SK-N-SH (cell line): ENCODE measurements at regions not wholly inside any gene's neighbourhood (a gene's known extent, or its start where the extent isn't known, plus 50 kb on each side); places are given as distances from the start of the nearest gene placed in this dataset.
"Not testable (repeated sequence)": the region's sequence is repeated elsewhere in the genome, so short reads cannot be mapped to it uniquely, and the experiment has no call there.

Experiments used
- CTCF ChIA-PET: fragments of 300-600, 350-600 bp; formaldehyde crosslinking; extraction: SDS; loops from one replicate; lab custom pipeline; 2021; lab: Yijun Ruan, JAX
- POLR2A ChIA-PET: fragments of 350-600 bp; sonication (Branson Sonifier 250); formaldehyde crosslinking; extraction: SDS; loops from one replicate; lab custom pipeline; 2020; ENCODE audit warnings: antibody characterized with exemption, inconsistent platforms; lab: Yijun Ruan, JAX
- DNase-seq: peaks from one replicate; pipeline ENCODE4 v3.0.0; 2012
- H2AFZ ChIP-seq: fragments of 200-600 bp; sonication (generic); 2 replicates; pipeline ENCODE4 v1.8.1; 2016; ENCODE audit warnings: antibody characterized with exemption, mild to moderate bottlenecking, low read depth
- H3F3A ChIP-seq: fragments of 200-600 bp; sonication (generic); replicated peaks from 2 replicates; pipeline ENCODE3; 2016; ENCODE audit warnings: antibody characterized with exemption, mild to moderate bottlenecking; ENCODE audit not compliant: insufficient read depth
- H3K27ac ChIP-seq, 2 experiments: fragments of 200-500 bp in 1 of 2; fragments of 200-600 bp in 1 of 2; sonication (Bioruptor generic) in 1 of 2; sonication (generic), shearing (Covaris generic) in 1 of 2; 2 replicates each; pipeline versions ENCODE4 v1.5.1 to v1.6.1; 2014 to 2016; ENCODE audit warnings: low read depth in 2 of 2, inconsistent platforms in 1 of 2, low read length in 1 of 2, mild to moderate bottlenecking in 1 of 2, mixed read lengths in 1 of 2
- H3K27me3 ChIP-seq: fragments of 200-600 bp; sonication (generic), shearing (Covaris generic); 2 replicates; pipeline ENCODE4 v1.6.1; 2016; ENCODE audit warnings: mixed run types; ENCODE audit not compliant: insufficient read depth
- H3K36me3 ChIP-seq, 2 experiments: fragments of 200-500 bp in 1 of 2; fragments of 200-600 bp in 1 of 2; sonication (Bioruptor generic) in 1 of 2; sonication (generic) in 1 of 2; replicated peaks in 1 of 2; 2 replicates each; pipeline versions ENCODE3 to v1.5.1; 2014 to 2016; ENCODE audit warnings: low read length in 1 of 2, mild to moderate bottlenecking in 1 of 2; ENCODE audit not compliant: insufficient read depth in 2 of 2, control insufficient read depth in 1 of 2
- H3K4me1 ChIP-seq, 2 experiments: fragments of 200-500 bp in 1 of 2; fragments of 200-600 bp in 1 of 2; sonication (Bioruptor generic) in 1 of 2; sonication (generic), shearing (Covaris generic) in 1 of 2; 2 replicates each; pipeline versions ENCODE4 v1.5.1 to v1.6.1; 2014 to 2016; ENCODE audit warnings: low read depth in 1 of 2, low read length in 1 of 2, mixed run types in 1 of 2; ENCODE audit not compliant: insufficient read depth in 2 of 2, control insufficient read depth in 1 of 2
- H3K4me2 ChIP-seq: fragments of 200-600 bp; sonication (generic), shearing (Covaris generic); 2 replicates; pipeline ENCODE4 v1.6.1; 2017; ENCODE audit warnings: mixed run types
- H3K4me3 ChIP-seq, 2 experiments: fragments of 200-500 bp in 1 of 2; fragments of 200-600 bp in 1 of 2; sonication (Bioruptor generic) in 1 of 2; sonication (generic), shearing (Covaris generic) in 1 of 2; 2 replicates each; pipeline versions ENCODE4 v1.5.1 to v1.8.1; 2014 to 2016; ENCODE audit warnings: low read depth in 2 of 2, inconsistent platforms in 1 of 2, low read length in 1 of 2, mild to moderate bottlenecking in 1 of 2, mixed read lengths in 1 of 2, moderate library complexity in 1 of 2
- H3K79me2 ChIP-seq: fragments of 200-600 bp; sonication (generic); 2 replicates; pipeline ENCODE4 v1.8.1; 2017; ENCODE audit warnings: mild to moderate bottlenecking; ENCODE audit not compliant: insufficient read depth
- H3K9ac ChIP-seq: fragments of 200-600 bp; sonication (generic); 2 replicates; pipeline ENCODE4 v1.6.1; 2017; ENCODE audit warnings: mixed run types
- H3K9me2 ChIP-seq: fragments of 200-600 bp; sonication (generic); 2 replicates; pipeline ENCODE4 v1.6.1; 2017; ENCODE audit warnings: mixed run types
- H3K9me3 ChIP-seq: fragments of 200-600 bp; sonication (generic); 2 replicates; pipeline ENCODE4 v1.6.1; 2017; ENCODE audit warnings: mixed run types, mild to moderate bottlenecking, moderate library complexity
- H4K20me1 ChIP-seq: fragments of 200-600 bp; sonication (generic); 2 replicates; pipeline ENCODE4 v1.6.1; 2017; ENCODE audit warnings: mild to moderate bottlenecking, mixed run types; ENCODE audit not compliant: insufficient read depth
- EP300 ChIP-seq, 2 experiments: IDR thresholded peaks; 2 replicates each; pipeline versions ENCODE4 v1.4.0 to v1.6.1; 2012; ENCODE audit warnings: borderline replicate concordance in 1 of 2, low read depth in 1 of 2, low read length in 1 of 2
- EZH2phosphoT487 ChIP-seq: fragments of 200-600 bp; sonication (generic); IDR thresholded peaks from 2 replicates; pipeline ENCODE4 v1.6.1; 2017; ENCODE audit warnings: low read depth, mixed run types, mild to moderate bottlenecking, antibody characterized with exemption, moderate library complexity, borderline replicate concordance
- FOXM1 ChIP-seq: IDR thresholded peaks from 2 replicates; pipeline ENCODE4 v1.4.0; 2012; ENCODE audit warnings: low read depth, mild to moderate bottlenecking
- MXI1 ChIP-seq: IDR thresholded peaks from 2 replicates; pipeline ENCODE4 v1.6.1; 2012; ENCODE audit warnings: mild to moderate bottlenecking, low read depth, low read length, improper control_type of control experiment
- NRF1 ChIP-seq: IDR thresholded peaks from 2 replicates; pipeline ENCODE4 v1.6.1; 2012; ENCODE audit warnings: low read depth, mild to moderate bottlenecking, low read length
- POLR2AphosphoS5 ChIP-seq: IDR thresholded peaks from 2 replicates; pipeline ENCODE4 v1.6.1; 2012; ENCODE audit warnings: low read depth, low read length
- RFX5 ChIP-seq: IDR thresholded peaks from 2 replicates; pipeline ENCODE4 v1.6.1; 2012; ENCODE audit warnings: mild to moderate bottlenecking, improper control_type of control experiment, low read length
- RXRA ChIP-seq: IDR thresholded peaks from 2 replicates; pipeline ENCODE4 v1.4.0; 2012; ENCODE audit warnings: low read depth, mild to moderate bottlenecking, borderline replicate concordance
- SIN3A ChIP-seq: IDR thresholded peaks from 2 replicates; pipeline ENCODE4 v1.6.1; 2012; ENCODE audit warnings: low read depth, mild to moderate bottlenecking, low read length, moderate library complexity, borderline replicate concordance
- SMC3 ChIP-seq: IDR thresholded peaks from 2 replicates; pipeline ENCODE4 v1.6.1; 2012; ENCODE audit warnings: low read depth, low read length, improper control_type of control experiment
- TCF12 ChIP-seq: IDR thresholded peaks from 2 replicates; pipeline ENCODE4 v1.4.0; 2012
- YY1 ChIP-seq: IDR thresholded peaks from 2 replicates; pipeline ENCODE4 v1.4.0; 2012; ENCODE audit warnings: low read depth, mild to moderate bottlenecking
- WGBS: methylation state at CpG from one replicate; pipeline ENCODE4 v1.1.6; 2017; ENCODE audit warnings: low lambda C conversion rate; 5-methylcytosine and 5-hydroxymethylcytosine counted together
- TF ChIP-seq, protein P1 (sequence below): fragments of 200-600 bp; sonication (generic); IDR thresholded peaks from 2 replicates; pipeline ENCODE4 v1.6.1; 2017; ENCODE audit warnings: antibody characterized with exemption, mild to moderate bottlenecking, moderate library complexity
- TF ChIP-seq, protein P2 (sequence below): fragments of 150-350 bp; IDR thresholded peaks from 2 replicates; pipeline ENCODE4 v1.6.1; 2017; ENCODE audit warnings: antibody characterized with exemption, low read length, low read depth, borderline replicate concordance
- TF ChIP-seq, protein P3 (sequence below): IDR thresholded peaks from 2 replicates; pipeline ENCODE4 v1.6.1; 2012; ENCODE audit warnings: mild to moderate bottlenecking, low read depth, low read length, moderate library complexity

DNA sequence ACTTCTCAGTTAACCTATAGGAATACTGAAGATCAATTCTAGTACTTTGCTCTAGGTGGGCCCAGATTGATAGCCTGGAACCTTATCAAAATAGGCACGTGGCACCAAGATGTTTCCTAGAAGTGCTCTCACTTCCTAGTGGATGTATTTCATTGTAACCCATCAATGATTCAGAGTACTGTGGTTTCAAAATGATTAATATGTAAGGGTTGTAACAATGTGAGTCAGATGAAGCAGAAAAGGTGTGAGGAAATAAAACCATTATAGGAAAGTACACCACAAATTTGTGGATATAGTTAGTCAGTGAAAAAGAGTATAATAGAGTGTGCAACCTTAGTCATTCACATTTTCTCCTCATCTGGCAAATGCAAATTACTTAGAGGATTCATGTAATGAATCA lies 177.3 kb upstream of the FST start (continued):
- TF ChIP-seq POLR2AphosphoS5: no peak

GRCh38 chr5:53305316-53305715 lies 175.1 kb upstream of the FST start:
- WGBS: 39% methylated on average over 1 of the region's 1 CpG
- H3K27me3 ChIP-seq, POLR2A ChIA-PET, DNase-seq, H3K27ac ChIP-seq, H4K20me1 ChIP-seq, H3K4me3 ChIP-seq, H2AFZ ChIP-seq, H3K9me3 ChIP-seq, H3K4me2 ChIP-seq, CTCF ChIA-PET, H3K9ac ChIP-seq, H3F3A ChIP-seq, H3K36me3 ChIP-seq, H3K9me2 ChIP-seq, H3K79me2 ChIP-seq, H3K4me1 ChIP-seq: not testable (repeated sequence)

GRCh38 chr5:53309653-53310052 lies 170.8 kb upstream of the FST start:
- CTCF ChIA-PET: no interaction called here
- DNase-seq: no peak
- H3F3A ChIP-seq: no peaks in the 10 kb centered on the region
- TF ChIP-seq, protein P1, sequence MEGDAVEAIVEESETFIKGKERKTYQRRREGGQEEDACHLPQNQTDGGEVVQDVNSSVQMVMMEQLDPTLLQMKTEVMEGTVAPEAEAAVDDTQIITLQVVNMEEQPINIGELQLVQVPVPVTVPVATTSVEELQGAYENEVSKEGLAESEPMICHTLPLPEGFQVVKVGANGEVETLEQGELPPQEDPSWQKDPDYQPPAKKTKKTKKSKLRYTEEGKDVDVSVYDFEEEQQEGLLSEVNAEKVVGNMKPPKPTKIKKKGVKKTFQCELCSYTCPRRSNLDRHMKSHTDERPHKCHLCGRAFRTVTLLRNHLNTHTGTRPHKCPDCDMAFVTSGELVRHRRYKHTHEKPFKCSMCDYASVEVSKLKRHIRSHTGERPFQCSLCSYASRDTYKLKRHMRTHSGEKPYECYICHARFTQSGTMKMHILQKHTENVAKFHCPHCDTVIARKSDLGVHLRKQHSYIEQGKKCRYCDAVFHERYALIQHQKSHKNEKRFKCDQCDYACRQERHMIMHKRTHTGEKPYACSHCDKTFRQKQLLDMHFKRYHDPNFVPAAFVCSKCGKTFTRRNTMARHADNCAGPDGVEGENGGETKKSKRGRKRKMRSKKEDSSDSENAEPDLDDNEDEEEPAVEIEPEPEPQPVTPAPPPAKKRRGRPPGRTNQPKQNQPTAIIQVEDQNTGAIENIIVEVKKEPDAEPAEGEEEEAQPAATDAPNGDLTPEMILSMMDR: no peak
- TF ChIP-seq, protein P2, sequence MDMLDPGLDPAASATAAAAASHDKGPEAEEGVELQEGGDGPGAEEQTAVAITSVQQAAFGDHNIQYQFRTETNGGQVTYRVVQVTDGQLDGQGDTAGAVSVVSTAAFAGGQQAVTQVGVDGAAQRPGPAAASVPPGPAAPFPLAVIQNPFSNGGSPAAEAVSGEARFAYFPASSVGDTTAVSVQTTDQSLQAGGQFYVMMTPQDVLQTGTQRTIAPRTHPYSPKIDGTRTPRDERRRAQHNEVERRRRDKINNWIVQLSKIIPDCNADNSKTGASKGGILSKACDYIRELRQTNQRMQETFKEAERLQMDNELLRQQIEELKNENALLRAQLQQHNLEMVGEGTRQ: no peak
- TF ChIP-seq SIN3A (no peak), SMC3 (no peak), NRF1 (no peak), MXI1 (no peak), RFX5 (no peak), RXRA (no peak), EZH2phosphoT487 (no peak), FOXM1 (no peak), EP300 (IDR thresholded peaks at IDR 0.05; ENCODE audit: borderline replicate concordance in 1 of 2, low read depth in 1 of 2, low read length in 1 of 2) (no peak), TCF12 (no peak), YY1 (no peak)
- TF ChIP-seq, protein P3, sequence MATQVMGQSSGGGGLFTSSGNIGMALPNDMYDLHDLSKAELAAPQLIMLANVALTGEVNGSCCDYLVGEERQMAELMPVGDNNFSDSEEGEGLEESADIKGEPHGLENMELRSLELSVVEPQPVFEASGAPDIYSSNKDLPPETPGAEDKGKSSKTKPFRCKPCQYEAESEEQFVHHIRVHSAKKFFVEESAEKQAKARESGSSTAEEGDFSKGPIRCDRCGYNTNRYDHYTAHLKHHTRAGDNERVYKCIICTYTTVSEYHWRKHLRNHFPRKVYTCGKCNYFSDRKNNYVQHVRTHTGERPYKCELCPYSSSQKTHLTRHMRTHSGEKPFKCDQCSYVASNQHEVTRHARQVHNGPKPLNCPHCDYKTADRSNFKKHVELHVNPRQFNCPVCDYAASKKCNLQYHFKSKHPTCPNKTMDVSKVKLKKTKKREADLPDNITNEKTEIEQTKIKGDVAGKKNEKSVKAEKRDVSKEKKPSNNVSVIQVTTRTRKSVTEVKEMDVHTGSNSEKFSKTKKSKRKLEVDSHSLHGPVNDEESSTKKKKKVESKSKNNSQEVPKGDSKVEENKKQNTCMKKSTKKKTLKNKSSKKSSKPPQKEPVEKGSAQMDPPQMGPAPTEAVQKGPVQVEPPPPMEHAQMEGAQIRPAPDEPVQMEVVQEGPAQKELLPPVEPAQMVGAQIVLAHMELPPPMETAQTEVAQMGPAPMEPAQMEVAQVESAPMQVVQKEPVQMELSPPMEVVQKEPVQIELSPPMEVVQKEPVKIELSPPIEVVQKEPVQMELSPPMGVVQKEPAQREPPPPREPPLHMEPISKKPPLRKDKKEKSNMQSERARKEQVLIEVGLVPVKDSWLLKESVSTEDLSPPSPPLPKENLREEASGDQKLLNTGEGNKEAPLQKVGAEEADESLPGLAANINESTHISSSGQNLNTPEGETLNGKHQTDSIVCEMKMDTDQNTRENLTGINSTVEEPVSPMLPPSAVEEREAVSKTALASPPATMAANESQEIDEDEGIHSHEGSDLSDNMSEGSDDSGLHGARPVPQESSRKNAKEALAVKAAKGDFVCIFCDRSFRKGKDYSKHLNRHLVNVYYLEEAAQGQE: no peak
- TF ChIP-seq, all 33 proteins: peak for 0
- Histone ChIP-seq H3K4me3 (no peak overlapping the region), H3K79me2 (no peaks in the 10 kb centered on the region), H3K4me1 (no peaks in the 10 kb centered on the region), H3K9ac (no peak overlapping the region), H2AFZ (no peak overlapping the region), H3K9me2 (no peaks in the 10 kb centered on the region), H4K20me1 (no peaks in the 10 kb centered on the region), H3K36me3 (no peaks in the 10 kb centered on the region), H3K9me3 (no peaks in the 10 kb centered on the region), H3K27ac (no peak overlapping the region), H3K27me3 (no peaks in the 10 kb centered on the region), H3K4me2 (no peak overlapping the region)
- POLR2A ChIA-PET: no interaction called here
- WGBS: 7% methylated on average over 2 of the region's 2 CpGs
